PC-3 (cell line): ENCODE measurements at regions not wholly inside any gene's neighbourhood (a gene's known extent, or its start where the extent isn't known, plus 50 kb on each side); places are given as distances from the start of the nearest gene placed in this dataset.

Source experiments
- EZH2 ChIP-seq: fragments of 300-600 bp; sonication (generic); IDR thresholded peaks from one replicate; pipeline ENCODE4 v1.6.1; 2017; ENCODE audit warnings: antibody characterized with exemption, mild to moderate bottlenecking, low read length; ENCODE audit not compliant: unreplicated experiment
- TF ChIP-seq, protein P1 (sequence below): fragments of 300-600 bp; sonication (generic); conservative IDR thresholded peaks from 2 replicates; pipeline ENCODE4 v1.5.1; 2017; ENCODE audit warnings: antibody characterized with exemption, low read depth, mild to moderate bottlenecking, low read length

DNA sequence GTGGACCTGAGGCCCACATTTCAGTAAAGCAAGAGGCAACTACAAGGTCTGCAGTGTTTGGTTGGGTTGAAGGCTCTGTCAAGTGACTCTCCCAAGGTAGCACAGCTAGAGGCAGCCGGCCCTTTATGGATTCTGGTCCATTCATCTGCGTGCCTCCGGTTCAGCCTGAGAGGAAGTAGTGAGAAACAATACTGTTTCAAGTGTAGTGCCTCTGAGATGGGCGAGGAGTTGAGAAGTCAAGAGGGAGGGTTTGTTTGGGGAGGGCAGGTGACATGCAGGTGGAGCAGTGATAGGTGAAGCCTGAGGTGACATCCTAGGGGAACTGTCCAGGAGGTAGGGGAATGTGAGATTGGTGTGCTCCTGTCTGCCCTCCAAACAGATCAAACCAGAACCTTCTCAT, 933.5 kb downstream of the VRK1 start:
- TF ChIP-seq EZH2, result no peak
- TF ChIP-seq, protein P1, sequence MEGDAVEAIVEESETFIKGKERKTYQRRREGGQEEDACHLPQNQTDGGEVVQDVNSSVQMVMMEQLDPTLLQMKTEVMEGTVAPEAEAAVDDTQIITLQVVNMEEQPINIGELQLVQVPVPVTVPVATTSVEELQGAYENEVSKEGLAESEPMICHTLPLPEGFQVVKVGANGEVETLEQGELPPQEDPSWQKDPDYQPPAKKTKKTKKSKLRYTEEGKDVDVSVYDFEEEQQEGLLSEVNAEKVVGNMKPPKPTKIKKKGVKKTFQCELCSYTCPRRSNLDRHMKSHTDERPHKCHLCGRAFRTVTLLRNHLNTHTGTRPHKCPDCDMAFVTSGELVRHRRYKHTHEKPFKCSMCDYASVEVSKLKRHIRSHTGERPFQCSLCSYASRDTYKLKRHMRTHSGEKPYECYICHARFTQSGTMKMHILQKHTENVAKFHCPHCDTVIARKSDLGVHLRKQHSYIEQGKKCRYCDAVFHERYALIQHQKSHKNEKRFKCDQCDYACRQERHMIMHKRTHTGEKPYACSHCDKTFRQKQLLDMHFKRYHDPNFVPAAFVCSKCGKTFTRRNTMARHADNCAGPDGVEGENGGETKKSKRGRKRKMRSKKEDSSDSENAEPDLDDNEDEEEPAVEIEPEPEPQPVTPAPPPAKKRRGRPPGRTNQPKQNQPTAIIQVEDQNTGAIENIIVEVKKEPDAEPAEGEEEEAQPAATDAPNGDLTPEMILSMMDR, result no peak
